Smooth muscle cell (in vitro differentiated cells): ENCODE measurements at regions not wholly inside any gene's neighbourhood (a gene's known extent, or its start where the extent isn't known, plus 50 kb on each side); places are given as distances from the start of the nearest gene placed in this dataset.
"Not testable (repeated sequence)": the region's sequence is repeated elsewhere in the genome, so short reads cannot be mapped to it uniquely, and the experiment has no call there.

ENCODE experiments used
- DNase-seq: peaks from one replicate; lab custom pipeline; 2025; ENCODE audit not compliant: unreplicated experiment; lab: John Stamatoyannopoulos, UW
- H2AFZ ChIP-seq: fragments of 200-600 bp; sonication (generic); 2 replicates; pipeline ENCODE4 v1.6.0; 2016; ENCODE audit warnings: antibody characterized with exemption, low read depth, mild to moderate bottlenecking
- H3F3A ChIP-seq: fragments of 200-600 bp; sonication (generic); 2 replicates; pipeline ENCODE4 v1.6.0; 2017; ENCODE audit warnings: antibody characterized with exemption, low read depth
- H3K27ac ChIP-seq: fragments of 200-600 bp; sonication (generic); 2 replicates; pipeline ENCODE4 v1.5.1; 2016; ENCODE audit warnings: low read depth, mild to moderate bottlenecking
- H3K27me3 ChIP-seq: fragments of 200-600 bp; sonication (generic); 2 replicates; pipeline ENCODE4 v1.6.1; 2016; ENCODE audit warnings: low read depth, mild to moderate bottlenecking
- H3K36me3 ChIP-seq: fragments of 200-600 bp; sonication (generic); 2 replicates; pipeline ENCODE4 v1.5.1; 2016; ENCODE audit warnings: low read depth
- H3K4me1 ChIP-seq: fragments of 200-600 bp; sonication (generic); 2 replicates; pipeline ENCODE4 v1.5.1; 2016; ENCODE audit warnings: low read depth
- H3K4me2 ChIP-seq: fragments of 200-600 bp; sonication (generic); 2 replicates; pipeline ENCODE4 v1.6.0; 2016; ENCODE audit warnings: mild to moderate bottlenecking
- H3K4me3 ChIP-seq: fragments of 200-600 bp; sonication (generic); 2 replicates; pipeline ENCODE4 v1.5.1; 2016; ENCODE audit warnings: mild to moderate bottlenecking
- H3K79me2 ChIP-seq: fragments of 200-600 bp; sonication (generic); 2 replicates; pipeline ENCODE4 v1.6.0; 2016; ENCODE audit warnings: low read depth, mild to moderate bottlenecking
- H3K9ac ChIP-seq: fragments of 200-600 bp; sonication (generic); 2 replicates; pipeline ENCODE4 v1.6.0; 2016; ENCODE audit warnings: low read depth
- H3K9me3 ChIP-seq: fragments of 200-600 bp; sonication (generic); replicated peaks from 2 replicates; pipeline ENCODE4 v1.5.1; 2016; ENCODE audit warnings: low read depth
- H4K20me1 ChIP-seq: fragments of 200-600 bp; sonication (generic); 2 replicates; pipeline ENCODE4 v1.6.0; 2016; ENCODE audit warnings: low read depth
- CTCF ChIP-seq: fragments of 200-600 bp; sonication (generic); IDR thresholded peaks from 2 replicates; pipeline ENCODE4 v1.5.1; 2017; ENCODE audit warnings: borderline replicate concordance, mild to moderate bottlenecking, antibody characterized with exemption; ENCODE audit not compliant: insufficient read depth, poor library complexity, severe bottlenecking
- WGBS: methylation state at CpG from one replicate; pipeline ENCODE4 v1.1.7; 2016; ENCODE audit warnings: low lambda C conversion rate; 5-methylcytosine and 5-hydroxymethylcytosine counted together

GRCh38 chr18:78431606-78432005 lies 548.0 kb upstream of the SALL3 start:
- Histone ChIP-seq H3K9me3 (no peaks in the 10 kb centered on the region), H4K20me1 (no peaks in the 10 kb centered on the region), H3K4me2 (no peak overlapping the region), H3K27ac (no peak overlapping the region), H3K9ac (no peak overlapping the region), H3K4me3 (no peak overlapping the region), H3F3A (no peaks in the 10 kb centered on the region), H3K36me3 (no peaks in the 10 kb centered on the region), H3K4me1 (no peaks in the 10 kb centered on the region), H2AFZ (no peak overlapping the region), H3K79me2 (no peaks in the 10 kb centered on the region), H3K27me3 (no peaks in the 10 kb centered on the region)
- TF ChIP-seq CTCF = no peak
- 77% methylated on average over 13 of the region's 13 CpGs for WGBS
- no peak for DNase-seq

- H3K27ac ChIP-seq = no peak overlapping the region
- no peak overlapping the region for H3K4me2 ChIP-seq
- no peaks in the 10 kb centered on the region for H3K4me1 ChIP-seq
- H4K20me1 ChIP-seq = no peaks in the 10 kb centered on the region
- no peaks in the 10 kb centered on the region for H3K36me3 ChIP-seq
- no peaks in the 10 kb centered on the region for H3K79me2 ChIP-seq
- no peak overlapping the region for H3K9ac ChIP-seq
- no peaks in the 10 kb centered on the region for H3K9me3 ChIP-seq
- no peak for TF ChIP-seq CTCF
- no peak overlapping the region for H3K4me3 ChIP-seq
- H3F3A ChIP-seq = no peaks in the 10 kb centered on the region
- H2AFZ ChIP-seq = no peak overlapping the region
- DNase-seq = no peak
- no peaks in the 10 kb centered on the region for H3K27me3 ChIP-seq
- WGBS = 88% methylated on average over 9 of the region's 9 CpGs
Measured at GRCh38 chr18:78433562-78433961, 546.1 kb upstream of the SALL3 start.

- Histone ChIP-seq H3K9ac (no peak overlapping the region), H3K36me3 (no peaks in the 10 kb centered on the region), H3K27me3 (no peaks in the 10 kb centered on the region), H3K79me2 (no peaks in the 10 kb centered on the region), H3K9me3 (no peaks in the 10 kb centered on the region), H3K4me1 (no peaks in the 10 kb centered on the region), H2AFZ (no peak overlapping the region), H4K20me1 (no peaks in the 10 kb centered on the region), H3F3A (no peaks in the 10 kb centered on the region), H3K4me3 (no peak overlapping the region), H3K4me2 (no peak overlapping the region), H3K27ac (no peak overlapping the region)
- TF ChIP-seq CTCF = no peak
- no peak for DNase-seq
- WGBS = 84% methylated on average over 8 of the region's 8 CpGs
Measured at GRCh38 chr18:78436110-78436509, 543.5 kb upstream of the SALL3 start.

- WGBS = 87% methylated on average over 12 of the region's 13 CpGs
- not testable (repeated sequence) for H3K79me2 ChIP-seq
Measured at GRCh38 chr18:78438235-78438634, 541.4 kb upstream of the SALL3 start.

More at GRCh38 chr18:78438235-78438634, 541.4 kb upstream of the SALL3 start:
- H3K9me3 ChIP-seq, H3K4me1 ChIP-seq, H3K36me3 ChIP-seq, H3K27ac ChIP-seq, H3F3A ChIP-seq, H2AFZ ChIP-seq, DNase-seq, H4K20me1 ChIP-seq, H3K4me2 ChIP-seq, H3K9ac ChIP-seq, H3K4me3 ChIP-seq, H3K27me3 ChIP-seq: not testable (repeated sequence)
